ENCODE measurements at regions not wholly inside any gene's neighbourhood (a gene's known extent, or its start where the extent isn't known, plus 50 kb on each side); places are given as distances from the start of the nearest gene placed in this dataset.

- TF ChIP-seq EP300 (IDR thresholded peaks at IDR 0.05; ENCODE audit: borderline replicate concordance in 1 of 2, low read depth in 2 of 2, low read length in 2 of 2): no peak
- no peak for TF ChIP-seq RFX5 (IDR thresholded peaks at IDR 0.05; ENCODE audit: borderline replicate concordance, low read depth, low read length)
- TF ChIP-seq CTCF (IDR thresholded peaks at IDR 0.05; ENCODE audit: control extremely low read depth in 1 of 3, insufficient read depth in 1 of 3, low read depth in 1 of 3, low read length in 3 of 3): no peak
These were observed 393.4 kb upstream of the IRX4 start for GRCh38 chr5:2276101-2276500.

Measured in H1 (cell line).